Parathyroid adenoma (tissue), 2 donors: ENCODE measurements at regions not wholly inside any gene's neighbourhood (a gene's known extent, or its start where the extent isn't known, plus 50 kb on each side); places are given as distances from the start of the nearest gene placed in this dataset.

Experiments used
- H2AFZ ChIP-seq: fragments of 300-600 bp; sonication (generic); one replicate; pipeline ENCODE4 v1.7.0; 2017; ENCODE audit warnings: antibody characterized with exemption, mild to moderate bottlenecking
- H3K27ac ChIP-seq: fragments of 300-600 bp; sonication (generic); one replicate; pipeline ENCODE4 v1.7.0; 2017
- H3K27me3 ChIP-seq: fragments of 300-600 bp; sonication (generic); one replicate; pipeline ENCODE4 v1.7.0; 2017; ENCODE audit warnings: low read length; ENCODE audit not compliant: control insufficient read depth, insufficient read depth
- H3K36me3 ChIP-seq: fragments of 300-600 bp; sonication (generic); one replicate; pipeline ENCODE4 v1.7.0; 2017; ENCODE audit warnings: low read length; ENCODE audit not compliant: control insufficient read depth, insufficient read depth
- H3K4me1 ChIP-seq: fragments of 300-600 bp; sonication (generic); one replicate; pipeline ENCODE4 v1.7.0; 2017; ENCODE audit warnings: control low read depth
- H3K4me2 ChIP-seq: fragments of 300-600 bp; sonication (generic); one replicate; pipeline ENCODE4 v1.7.0; 2017; ENCODE audit warnings: low read length
- H3K4me3 ChIP-seq: fragments of 300-600 bp; sonication (generic); one replicate; pipeline ENCODE4 v1.7.0; 2017; ENCODE audit warnings: low read depth, low read length
- H3K79me2 ChIP-seq: fragments of 300-600 bp; sonication (generic); one replicate; pipeline ENCODE4 v1.7.0; 2017; ENCODE audit warnings: control low read depth
- H3K9ac ChIP-seq: fragments of 300-600 bp; sonication (generic); one replicate; pipeline ENCODE4 v1.7.0; 2017; ENCODE audit warnings: mild to moderate bottlenecking
- H3K9me3 ChIP-seq: fragments of 300-600 bp; sonication (generic); one replicate; pipeline ENCODE4 v1.7.0; 2017; ENCODE audit warnings: low read length; ENCODE audit not compliant: control insufficient read depth
- TF ChIP-seq, protein P1 (sequence below): fragments of 300-600 bp; sonication (generic); IDR thresholded peaks from one replicate; pipeline ENCODE4 v1.7.0; 2017; ENCODE audit warnings: antibody characterized with exemption, mild to moderate bottlenecking
- donor health status: primary hyperparathyroidism.

DNA sequence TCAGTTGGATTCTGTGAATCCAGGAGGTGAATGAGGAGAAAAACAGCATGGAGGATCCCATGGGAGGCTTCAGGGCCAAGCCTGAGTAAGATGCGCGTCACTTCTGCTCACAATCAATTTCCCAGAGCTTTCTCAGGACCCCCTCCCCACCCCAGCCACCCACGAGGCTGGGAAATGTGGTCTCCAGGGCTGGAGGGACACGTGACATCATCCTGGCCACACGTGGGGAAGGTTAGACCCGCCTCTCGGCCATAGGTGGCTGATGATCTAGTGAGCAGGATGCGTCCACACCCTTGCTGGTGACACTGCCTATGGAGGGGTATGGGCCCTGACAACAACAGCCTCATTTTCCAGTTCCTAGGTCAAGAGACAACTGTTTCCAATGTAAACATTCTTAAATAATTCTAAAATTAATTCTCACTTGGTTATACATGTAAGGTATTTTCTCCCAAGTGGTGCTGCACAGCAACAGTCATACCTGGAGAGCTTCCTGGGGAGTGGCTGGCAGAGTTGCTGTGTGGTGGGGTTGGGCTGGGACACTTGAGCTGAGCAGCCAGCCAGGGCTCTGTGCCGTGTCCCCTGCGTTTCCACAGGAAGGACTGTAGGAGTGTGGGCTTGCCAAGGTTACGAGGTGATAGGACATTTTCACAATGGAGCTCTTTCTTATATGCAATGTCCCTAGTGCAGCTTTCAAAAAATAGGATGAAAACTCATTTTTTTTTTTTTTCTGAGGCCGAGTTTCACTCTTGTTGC, 153.1 kb downstream of the GADD45G start:
- peaks cover 6% of the 10 kb centered on the region for H3K4me1 ChIP-seq
- no peak overlapping the region for H3K4me2 ChIP-seq
- H3K9ac ChIP-seq = no peak overlapping the region
- TF ChIP-seq, protein P1, sequence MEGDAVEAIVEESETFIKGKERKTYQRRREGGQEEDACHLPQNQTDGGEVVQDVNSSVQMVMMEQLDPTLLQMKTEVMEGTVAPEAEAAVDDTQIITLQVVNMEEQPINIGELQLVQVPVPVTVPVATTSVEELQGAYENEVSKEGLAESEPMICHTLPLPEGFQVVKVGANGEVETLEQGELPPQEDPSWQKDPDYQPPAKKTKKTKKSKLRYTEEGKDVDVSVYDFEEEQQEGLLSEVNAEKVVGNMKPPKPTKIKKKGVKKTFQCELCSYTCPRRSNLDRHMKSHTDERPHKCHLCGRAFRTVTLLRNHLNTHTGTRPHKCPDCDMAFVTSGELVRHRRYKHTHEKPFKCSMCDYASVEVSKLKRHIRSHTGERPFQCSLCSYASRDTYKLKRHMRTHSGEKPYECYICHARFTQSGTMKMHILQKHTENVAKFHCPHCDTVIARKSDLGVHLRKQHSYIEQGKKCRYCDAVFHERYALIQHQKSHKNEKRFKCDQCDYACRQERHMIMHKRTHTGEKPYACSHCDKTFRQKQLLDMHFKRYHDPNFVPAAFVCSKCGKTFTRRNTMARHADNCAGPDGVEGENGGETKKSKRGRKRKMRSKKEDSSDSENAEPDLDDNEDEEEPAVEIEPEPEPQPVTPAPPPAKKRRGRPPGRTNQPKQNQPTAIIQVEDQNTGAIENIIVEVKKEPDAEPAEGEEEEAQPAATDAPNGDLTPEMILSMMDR = no peak
- H3K4me3 ChIP-seq = no peak overlapping the region
- no peaks in the 10 kb centered on the region for H3K9me3 ChIP-seq
- H3K27ac ChIP-seq = no peak overlapping the region
- no peaks in the 10 kb centered on the region for H3K27me3 ChIP-seq
- no peaks in the 10 kb centered on the region for H3K79me2 ChIP-seq
- no peak overlapping the region for H2AFZ ChIP-seq
- H3K36me3 ChIP-seq = no peaks in the 10 kb centered on the region

DNA sequence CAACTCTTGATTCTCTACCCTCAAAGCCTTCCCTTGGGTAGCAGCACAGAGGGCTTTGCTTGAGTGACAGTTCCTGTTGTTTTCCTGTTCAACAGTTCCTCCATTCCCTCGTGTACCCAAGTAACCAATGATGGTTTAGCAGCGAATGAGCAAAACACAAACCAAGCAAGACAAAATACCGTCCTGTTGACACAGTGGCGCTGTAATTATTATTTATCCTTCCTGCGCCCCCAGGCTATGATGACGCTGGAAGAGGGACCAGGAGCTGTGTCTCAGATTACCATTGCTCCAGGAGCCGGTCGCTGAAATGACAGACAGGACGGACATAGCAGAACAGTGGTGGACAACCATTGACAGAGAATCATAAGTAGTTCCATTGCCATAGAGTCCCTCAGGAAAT, 154.8 kb downstream of the GADD45G start:
- Histone ChIP-seq H3K79me2 (no peaks in the 10 kb centered on the region), H2AFZ (no peak overlapping the region), H3K4me1 (peaks cover 6% of the 10 kb centered on the region), H3K4me2 (no peak overlapping the region), H3K9ac (no peak overlapping the region), H3K27ac (peak overlapping the region; percentile 19), H3K27me3 (no peaks in the 10 kb centered on the region), H3K9me3 (no peaks in the 10 kb centered on the region), H3K4me3 (no peak overlapping the region), H3K36me3 (no peaks in the 10 kb centered on the region)
- TF ChIP-seq, protein P1 = no peak

DNA sequence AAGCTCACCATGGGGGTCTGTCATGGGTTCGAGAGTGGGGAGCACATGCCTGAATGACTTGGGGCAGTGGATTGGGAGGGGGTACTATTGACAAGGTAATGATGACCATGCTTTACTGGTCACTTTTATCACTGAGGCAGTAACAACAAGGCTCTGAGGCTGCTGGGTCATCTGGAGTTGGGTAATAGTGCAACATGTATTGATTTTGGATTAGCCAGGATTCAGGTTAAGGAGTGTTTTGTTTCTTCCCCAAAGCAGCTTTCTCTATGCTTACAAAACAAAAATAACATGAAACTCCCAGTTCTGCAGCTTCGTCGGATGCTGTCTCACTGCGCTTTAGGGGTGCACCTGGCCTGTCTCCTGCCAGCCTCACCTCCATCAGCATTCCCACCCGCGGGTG, 155.3 kb downstream of the GADD45G start:
- Histone ChIP-seq H3K9me3 (no peaks in the 10 kb centered on the region), H3K4me3 (no peak overlapping the region), H3K36me3 (no peaks in the 10 kb centered on the region), H3K79me2 (no peaks in the 10 kb centered on the region), H3K9ac (no peak overlapping the region), H3K4me2 (no peak overlapping the region), H3K4me1 (peaks cover 6% of the 10 kb centered on the region), H3K27ac (peak overlapping the region; percentile 19), H3K27me3 (no peaks in the 10 kb centered on the region), H2AFZ (no peak overlapping the region)
- TF ChIP-seq, protein P1 = no peak

DNA sequence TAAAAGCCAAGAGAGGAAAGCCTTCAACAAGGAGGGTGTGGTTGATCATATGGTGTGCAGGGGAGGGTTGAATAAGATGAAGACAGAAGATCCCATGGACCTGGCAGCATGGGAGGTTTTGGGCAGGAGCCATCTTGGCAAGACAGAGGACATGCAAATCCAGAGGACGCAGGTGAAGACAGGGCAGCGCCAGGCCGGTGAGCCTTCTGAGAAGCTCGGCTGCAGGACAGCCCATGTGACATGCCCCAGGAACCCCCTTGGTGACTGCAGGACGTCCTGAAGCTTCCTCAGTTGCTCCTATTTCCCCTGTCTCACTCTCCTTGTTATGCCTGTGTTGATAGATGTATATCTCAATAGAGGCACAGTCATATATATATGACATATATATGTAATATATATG, 159.4 kb downstream of the GADD45G start:
- Histone ChIP-seq H3K9me3 (no peaks in the 10 kb centered on the region), H3K4me1 (peaks cover 2% of the 10 kb centered on the region), H3K27me3 (no peaks in the 10 kb centered on the region), H3K79me2 (no peaks in the 10 kb centered on the region), H3K4me3 (no peak overlapping the region), H3K36me3 (no peaks in the 10 kb centered on the region), H3K4me2 (no peak overlapping the region), H2AFZ (no peak overlapping the region), H3K9ac (no peak overlapping the region), H3K27ac (no peak overlapping the region)
- TF ChIP-seq, protein P1 = no peak
